ENCODE measurements at regions not wholly inside any gene's neighbourhood (a gene's known extent, or its start where the extent isn't known, plus 50 kb on each side); places are given as distances from the start of the nearest gene placed in this dataset.

DNA sequence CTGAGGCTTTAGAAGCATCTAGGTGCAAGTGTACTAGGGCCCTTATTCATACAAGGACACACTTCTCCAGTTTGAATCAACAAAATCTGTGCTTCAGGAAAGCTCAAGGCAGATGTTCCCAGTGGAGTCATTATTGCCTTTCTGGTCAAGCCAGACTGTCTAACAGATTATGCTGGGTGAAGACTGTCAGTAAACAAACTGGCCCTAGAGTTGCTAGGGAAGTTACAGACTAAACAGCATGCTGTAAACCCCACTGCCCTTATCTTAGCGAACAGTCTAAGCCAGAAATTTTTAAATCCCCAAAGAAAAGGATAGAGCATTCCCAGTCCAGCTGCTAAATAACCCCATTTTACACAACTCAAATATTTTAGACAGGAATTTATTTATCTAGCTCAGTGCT lies 1701.3 kb upstream of the PRR20A start:
- Histone ChIP-seq H3K14ac (ENCODE audit: low read length) (no peak overlapping the region), H3K23ac (ENCODE audit: low read length) (no peak overlapping the region), H3K79me1 (ENCODE audit: low read length) (no peaks in the 10 kb centered on the region), H2BK120ac (ENCODE audit: insufficient read depth, low read length, poor library complexity) (no peak overlapping the region), H3K9ac (ENCODE audit: low read length) (no peak overlapping the region), H2AK5ac (ENCODE audit: low read length) (no peak overlapping the region), H3K36me3 (ENCODE audit: control insufficient read depth in 1 of 2, insufficient read depth in 2 of 2, low read length in 2 of 2) (no peaks in the 10 kb centered on the region), H3K4ac (ENCODE audit: low read depth, low read length) (no peak overlapping the region), H4K12ac (ENCODE audit: low read depth, low read length) (no peak overlapping the region), H2BK12ac (ENCODE audit: low read length) (no peak overlapping the region), H3K4me1 (ENCODE audit: control insufficient read depth in 1 of 2, insufficient read depth in 2 of 2, low read length in 2 of 2) (no peaks in the 10 kb centered on the region), H2BK5ac (ENCODE audit: low read depth, low read length, poor library complexity) (no peak overlapping the region), H3K18ac (ENCODE audit: low read length) (no peak overlapping the region), H3K27me3 (ENCODE audit: insufficient read depth, low read length) (no peaks in the 10 kb centered on the region), H3K4me2 (ENCODE audit: low read length) (no peak overlapping the region), H2AFZ (ENCODE audit: insufficient read depth, low read length, poor library complexity) (no peak overlapping the region), H3K79me2 (ENCODE audit: control insufficient read depth, insufficient read depth, low read length, poor library complexity) (no peaks in the 10 kb centered on the region), H3K27ac (ENCODE audit: low read depth, low read length) (no peak overlapping the region), H3K9me3 (ENCODE audit: insufficient read depth, low read depth, low read length) (peaks cover 2% of the 10 kb centered on the region), H4K91ac (ENCODE audit: low read depth, low read length) (no peak overlapping the region), H4K8ac (ENCODE audit: low read depth, low read length) (no peak overlapping the region), H3K4me3 (ENCODE audit: low read depth, low read length) (no peak overlapping the region)
- WGBS (ENCODE audit: extremely low coverage, insufficient coverage, insufficient read length), result no CpG with 5 or more reads among the region's 1 CpG
- DNase-seq, result no peak

- Histone ChIP-seq H3K23ac (ENCODE audit: low read length) (no peak overlapping the region), H2BK5ac (ENCODE audit: low read depth, low read length, poor library complexity) (no peak overlapping the region), H3K4me1 (ENCODE audit: control insufficient read depth in 1 of 2, insufficient read depth in 2 of 2, low read length in 2 of 2) (no peaks in the 10 kb centered on the region), H3K14ac (ENCODE audit: low read length) (no peak overlapping the region), H3K79me1 (ENCODE audit: low read length) (no peaks in the 10 kb centered on the region), H3K9me3 (ENCODE audit: insufficient read depth, low read depth, low read length) (no peaks in the 10 kb centered on the region), H4K12ac (ENCODE audit: low read depth, low read length) (no peak overlapping the region), H3K79me2 (ENCODE audit: control insufficient read depth, insufficient read depth, low read length, poor library complexity) (no peaks in the 10 kb centered on the region), H3K4me3 (ENCODE audit: low read depth, low read length) (no peak overlapping the region), H3K9ac (ENCODE audit: low read length) (no peak overlapping the region), H3K4ac (ENCODE audit: low read depth, low read length) (no peak overlapping the region), H4K8ac (ENCODE audit: low read depth, low read length) (no peak overlapping the region), H2BK12ac (ENCODE audit: low read length) (no peak overlapping the region), H4K91ac (ENCODE audit: low read depth, low read length) (no peak overlapping the region), H3K36me3 (ENCODE audit: control insufficient read depth in 1 of 2, insufficient read depth in 2 of 2, low read length in 2 of 2) (no peaks in the 10 kb centered on the region), H2AK5ac (ENCODE audit: low read length) (no peak overlapping the region), H3K18ac (ENCODE audit: low read length) (no peak overlapping the region), H3K27me3 (ENCODE audit: insufficient read depth, low read length) (no peaks in the 10 kb centered on the region), H3K27ac (ENCODE audit: low read depth, low read length) (no peak overlapping the region), H2AFZ (ENCODE audit: insufficient read depth, low read length, poor library complexity) (no peak overlapping the region), H2BK120ac (ENCODE audit: insufficient read depth, low read length, poor library complexity) (no peak overlapping the region), H3K4me2 (ENCODE audit: low read length) (no peak overlapping the region)
- 100% methylated on average over 1 of the region's 4 CpGs for WGBS (ENCODE audit: extremely low coverage, insufficient coverage, insufficient read length)
- DNase-seq, result no peak
Observed at GRCh38 chr13:55440465-55441085, 1700.1 kb upstream of the PRR20A start.

- H3K4me2 ChIP-seq (ENCODE audit: low read length), result no peak overlapping the region
- no peak overlapping the region for H3K14ac ChIP-seq (ENCODE audit: low read length)
- H3K9me3 ChIP-seq (ENCODE audit: insufficient read depth, low read depth, low read length), result no peaks in the 10 kb centered on the region
- no peak overlapping the region for H4K8ac ChIP-seq (ENCODE audit: low read depth, low read length)
- no peak for DNase-seq
- H3K18ac ChIP-seq (ENCODE audit: low read length), result no peak overlapping the region
- no peak overlapping the region for H2BK5ac ChIP-seq (ENCODE audit: low read depth, low read length, poor library complexity)
- H2BK120ac ChIP-seq (ENCODE audit: insufficient read depth, low read length, poor library complexity), result no peak overlapping the region
- no peak overlapping the region for H4K91ac ChIP-seq (ENCODE audit: low read depth, low read length)
- H3K23ac ChIP-seq (ENCODE audit: low read length), result no peak overlapping the region
- H3K4ac ChIP-seq (ENCODE audit: low read depth, low read length), result no peak overlapping the region
- no peaks in the 10 kb centered on the region for H3K36me3 ChIP-seq (ENCODE audit: control insufficient read depth in 1 of 2, insufficient read depth in 2 of 2, low read length in 2 of 2)
- H3K4me3 ChIP-seq (ENCODE audit: low read depth, low read length), result no peak overlapping the region
- H3K27me3 ChIP-seq (ENCODE audit: insufficient read depth, low read length), result no peaks in the 10 kb centered on the region
- no peak overlapping the region for H3K27ac ChIP-seq (ENCODE audit: low read depth, low read length)
- no peak overlapping the region for H2AK5ac ChIP-seq (ENCODE audit: low read length)
- H4K12ac ChIP-seq (ENCODE audit: low read depth, low read length), result no peak overlapping the region
- WGBS (ENCODE audit: extremely low coverage, insufficient coverage, insufficient read length), result no CpG with 5 or more reads among the region's 3 CpGs
- no peaks in the 10 kb centered on the region for H3K4me1 ChIP-seq (ENCODE audit: control insufficient read depth in 1 of 2, insufficient read depth in 2 of 2, low read length in 2 of 2)
- no peak overlapping the region for H3K9ac ChIP-seq (ENCODE audit: low read length)
- no peak overlapping the region for H2BK12ac ChIP-seq (ENCODE audit: low read length)
- H2AFZ ChIP-seq (ENCODE audit: insufficient read depth, low read length, poor library complexity), result no peak overlapping the region
- H3K79me1 ChIP-seq (ENCODE audit: low read length), result no peaks in the 10 kb centered on the region
- no peaks in the 10 kb centered on the region for H3K79me2 ChIP-seq (ENCODE audit: control insufficient read depth, insufficient read depth, low read length, poor library complexity)
Observed at GRCh38 chr13:55464222-55464621, 1676.5 kb upstream of the PRR20A start.

DNA sequence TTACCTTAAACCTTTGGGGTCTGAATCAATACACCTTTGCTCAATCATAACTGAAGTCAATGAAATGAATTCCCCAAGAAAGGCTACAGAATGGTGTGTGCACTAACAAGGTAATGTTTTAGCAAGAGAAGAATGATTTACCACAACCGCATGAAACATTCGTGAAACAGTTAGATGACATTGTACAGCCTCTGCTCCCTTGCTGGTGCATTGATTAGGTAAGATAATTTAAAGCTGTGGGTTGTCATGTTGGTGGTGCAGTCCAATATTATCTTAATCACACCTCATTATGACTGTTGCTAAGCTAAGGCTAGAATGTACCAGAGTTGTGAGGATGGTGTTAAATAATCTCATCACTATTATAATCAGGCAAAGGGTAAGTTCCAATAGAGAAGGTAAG lies 1673.2 kb upstream of the PRR20A start:
- Histone ChIP-seq H4K12ac (ENCODE audit: low read depth, low read length) (no peak overlapping the region), H3K9ac (ENCODE audit: low read length) (no peak overlapping the region), H2BK120ac (ENCODE audit: insufficient read depth, low read length, poor library complexity) (no peak overlapping the region), H2AK5ac (ENCODE audit: low read length) (no peak overlapping the region), H2AFZ (ENCODE audit: insufficient read depth, low read length, poor library complexity) (no peak overlapping the region), H3K18ac (ENCODE audit: low read length) (no peak overlapping the region), H3K27me3 (ENCODE audit: insufficient read depth, low read length) (no peaks in the 10 kb centered on the region), H3K4me1 (ENCODE audit: control insufficient read depth in 1 of 2, insufficient read depth in 2 of 2, low read length in 2 of 2) (no peaks in the 10 kb centered on the region), H2BK12ac (ENCODE audit: low read length) (no peak overlapping the region), H3K79me1 (ENCODE audit: low read length) (no peaks in the 10 kb centered on the region), H3K4me3 (ENCODE audit: low read depth, low read length) (no peak overlapping the region), H4K8ac (ENCODE audit: low read depth, low read length) (no peak overlapping the region), H2BK5ac (ENCODE audit: low read depth, low read length, poor library complexity) (no peak overlapping the region), H3K14ac (ENCODE audit: low read length) (no peak overlapping the region), H4K91ac (ENCODE audit: low read depth, low read length) (no peak overlapping the region), H3K9me3 (ENCODE audit: insufficient read depth, low read depth, low read length) (no peaks in the 10 kb centered on the region), H3K79me2 (ENCODE audit: control insufficient read depth, insufficient read depth, low read length, poor library complexity) (no peaks in the 10 kb centered on the region), H3K27ac (ENCODE audit: low read depth, low read length) (no peak overlapping the region), H3K23ac (ENCODE audit: low read length) (no peak overlapping the region), H3K36me3 (ENCODE audit: control insufficient read depth in 1 of 2, insufficient read depth in 2 of 2, low read length in 2 of 2) (no peaks in the 10 kb centered on the region), H3K4ac (ENCODE audit: low read depth, low read length) (no peak overlapping the region), H3K4me2 (ENCODE audit: low read length) (no peak overlapping the region)
- DNase-seq, result no peak
- WGBS (ENCODE audit: extremely low coverage, insufficient coverage, insufficient read length), result no CpG with 5 or more reads among the region's 2 CpGs
